Naive thymus-derived CD4-positive, alpha-beta T cell (primary cell): ENCODE measurements at regions not wholly inside any gene's neighbourhood (a gene's known extent, or its start where the extent isn't known, plus 50 kb on each side); places are given as distances from the start of the nearest gene placed in this dataset.

Source experiments
- ATAC-seq: fragments of 150-1000 bp; cut with Tn5 transposase; 2 replicates; pipeline ENCODE4 v1.10.0; 2021; ENCODE audit warnings: mild to moderate bottlenecking, moderate library complexity
- CTCF ChIA-PET: fragments of 350-600 bp; sonication (Branson Sonifier 250); formaldehyde crosslinking; loops from one replicate; lab custom pipeline; 2021; ENCODE audit warnings: antibody characterized with exemption; lab: Charles Lee
- POLR2A ChIA-PET: fragments of 350-600 bp; sonication (Branson Sonifier 250); formaldehyde crosslinking; loops from one replicate; lab custom pipeline; 2021; ENCODE audit warnings: antibody characterized with exemption, inconsistent platforms; lab: Charles Lee
- DNase-seq, 9 donors: peaks; one replicate each; pipeline versions ENCODE4 v3.0.0 to v3.0.0-alpha.2; 2020 to 2022; ENCODE audit warnings: mixed read lengths in 1 of 9
- H3K27ac ChIP-seq: one replicate; pipeline ENCODE4 v1.7.0; 2013; ENCODE audit warnings: mild to moderate bottlenecking, low read depth, low read length, moderate library complexity
- H3K27me3 ChIP-seq, 2 donors: one replicate each; pipeline ENCODE4 v1.7.0; 2013; ENCODE audit warnings: low read length in 2 of 2, mild to moderate bottlenecking in 2 of 2, moderate library complexity in 2 of 2; ENCODE audit not compliant: control insufficient read depth in 2 of 2, insufficient read depth in 2 of 2
- H3K36me3 ChIP-seq, 3 experiments: 1 replicate in 2 of 3; 2 replicates in 1 of 3; pipeline ENCODE4 v1.7.0; 2013; ENCODE audit warnings: low read length in 3 of 3, mild to moderate bottlenecking in 3 of 3, moderate library complexity in 1 of 3; ENCODE audit not compliant: insufficient read depth in 3 of 3, control insufficient read depth in 2 of 3
- H3K4me1 ChIP-seq, 2 donors: one replicate each; pipeline ENCODE4 v1.7.0; 2013; ENCODE audit warnings: low read length in 2 of 2, mild to moderate bottlenecking in 2 of 2, moderate library complexity in 1 of 2; ENCODE audit not compliant: control insufficient read depth in 2 of 2, insufficient read depth in 2 of 2
- H3K4me3 ChIP-seq: 2 replicates; pipeline ENCODE4 v1.7.0; 2013; ENCODE audit warnings: mild to moderate bottlenecking, low read length
- H3K9me3 ChIP-seq, 3 experiments: 1 replicate in 2 of 3; 2 replicates in 1 of 3; pipeline ENCODE4 v1.7.0; 2013; ENCODE audit warnings: low read length in 3 of 3; ENCODE audit not compliant: control insufficient read depth in 2 of 3
- H3K27ac Mint-ChIP-seq, 9 donors: one replicate each; pipeline ENCODE4 v1.8.0; 2020 to 2022; ENCODE audit warnings: mixed read lengths in 9 of 9, mild to moderate bottlenecking in 8 of 9, moderate library complexity in 5 of 9, inconsistent platforms in 2 of 9
- H3K27me3 Mint-ChIP-seq, 5 donors: one replicate each; pipeline ENCODE4 v1.8.0; 2021 to 2022; ENCODE audit warnings: mixed read lengths in 5 of 5, mild to moderate bottlenecking in 1 of 5
- H3K36me3 Mint-ChIP-seq, 5 donors: one replicate each; pipeline ENCODE4 v1.8.0; 2020 to 2022; ENCODE audit warnings: mixed read lengths in 5 of 5, mild to moderate bottlenecking in 3 of 5, inconsistent platforms in 1 of 5
- H3K4me1 Mint-ChIP-seq, 7 donors: one replicate each; pipeline ENCODE4 v1.8.0; 2020 to 2022; ENCODE audit warnings: mixed read lengths in 7 of 7, mild to moderate bottlenecking in 3 of 7, inconsistent platforms in 1 of 7
- H3K4me3 Mint-ChIP-seq, 10 donors: one replicate each; pipeline ENCODE4 v1.8.0; 2020 to 2022; ENCODE audit warnings: mild to moderate bottlenecking in 10 of 10, mixed read lengths in 10 of 10, moderate library complexity in 6 of 10, inconsistent platforms in 2 of 10
- H3K9me3 Mint-ChIP-seq, 11 donors: one replicate each; pipeline ENCODE4 v1.8.0; 2020 to 2022; ENCODE audit warnings: mixed read lengths in 11 of 11, mild to moderate bottlenecking in 4 of 11, inconsistent platforms in 1 of 11, moderate library complexity in 1 of 11
- intact Hi-C, 2 donors: fragments of 100-400 bp; cut with micrococcal nuclease; formaldehyde crosslinking; loops; one replicate each; pipeline ENCODE4 v1.15.1; 2023

DNA sequence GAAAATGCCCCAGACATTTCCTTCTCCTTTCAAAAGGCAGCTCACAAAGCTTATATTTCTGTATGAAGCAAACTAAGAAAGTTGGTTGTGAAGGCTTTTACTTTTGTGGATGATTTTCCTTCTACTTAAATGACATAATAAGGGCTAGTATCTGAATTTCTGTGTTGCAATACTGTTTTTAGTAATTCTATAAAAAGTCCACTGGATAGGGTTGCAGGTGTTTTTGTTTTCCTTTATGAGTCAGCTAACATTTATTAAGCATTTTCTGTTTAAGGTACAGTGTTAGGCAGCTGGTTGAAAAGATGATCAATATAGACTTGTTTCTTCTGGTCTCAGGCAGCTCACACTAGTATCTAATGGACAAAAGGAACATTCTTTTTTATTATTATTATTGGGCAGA lies 722.2 kb downstream of the RWDD3 start:
- peaks cover 0 to 3% (median 0%) of the 10 kb centered on the region in 5 donors for H3K27me3 Mint-ChIP-seq

DNA sequence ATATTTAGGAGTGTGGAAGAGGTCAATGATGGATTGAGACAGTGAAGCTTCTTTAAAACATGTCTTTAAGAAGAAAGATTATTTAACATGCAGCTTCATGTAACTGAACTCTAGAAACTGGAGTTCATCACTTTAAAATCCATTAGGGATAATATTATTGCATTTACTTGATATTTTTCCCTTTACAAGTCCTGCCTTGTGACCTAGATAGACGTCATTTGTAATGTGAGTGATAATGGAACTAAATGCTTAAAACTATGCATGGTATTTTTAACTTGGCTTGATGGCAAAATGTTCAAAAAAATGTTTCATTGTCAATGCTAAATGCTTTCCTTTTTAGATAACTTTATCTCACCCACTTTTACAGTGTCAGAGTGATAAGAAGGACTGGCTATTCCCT lies 723.7 kb downstream of the RWDD3 start:
- H3K36me3 Mint-ChIP-seq, result no peaks in the 10 kb centered on the region
- Histone ChIP-seq H3K36me3 (no peaks in the 10 kb centered on the region), H3K27ac (no peak overlapping the region), H3K27me3 (no peaks in the 10 kb centered on the region), H3K4me1 (no peaks in the 10 kb centered on the region), H3K9me3 (no peaks in the 10 kb centered on the region), H3K4me3 (no peak overlapping the region)
- CTCF ChIA-PET, result no interaction called here
- intact Hi-C loops, result no loop called here
- POLR2A ChIA-PET, result no interaction called here
- H3K27me3 Mint-ChIP-seq, result peaks cover 0 to 3% (median 0%) of the 10 kb centered on the region in 5 donors
- peaks cover 0 to 20% (median 7%) of the 10 kb centered on the region in 11 donors for H3K9me3 Mint-ChIP-seq
- no peak overlapping the region for H3K4me3 Mint-ChIP-seq
- no peak overlapping the region for H3K27ac Mint-ChIP-seq
- DNase-seq, result no peak
- no peak for ATAC-seq
- no peaks in the 10 kb centered on the region for H3K4me1 Mint-ChIP-seq

More for the DNA sequence above, 722.2 kb downstream of the RWDD3 start:
- Mint-ChIP-seq H3K27ac (no peak overlapping the region), H3K4me3 (no peak overlapping the region), H3K36me3 (no peaks in the 10 kb centered on the region), H3K9me3 (peaks cover 0 to 16% (median 7%) of the 10 kb centered on the region in 11 donors), H3K4me1 (peaks cover 0 to 5% (median 0%) of the 10 kb centered on the region in 7 donors)
- intact Hi-C loops, result no loop called here
- H3K36me3 ChIP-seq, result no peaks in the 10 kb centered on the region
- no peaks in the 10 kb centered on the region for H3K9me3 ChIP-seq
- DNase-seq, result no peak
- no peak for ATAC-seq
- no peaks in the 10 kb centered on the region for H3K4me1 ChIP-seq
- H3K27me3 ChIP-seq, result no peaks in the 10 kb centered on the region
- H3K27ac ChIP-seq, result no peak overlapping the region
- H3K4me3 ChIP-seq, result no peak overlapping the region
- CTCF ChIA-PET, result no interaction called here
- POLR2A ChIA-PET, result no interaction called here

- Mint-ChIP-seq H3K27me3 (no peaks in the 10 kb centered on the region), H3K4me3 (no peak overlapping the region), H3K4me1 (no peaks in the 10 kb centered on the region), H3K36me3 (no peaks in the 10 kb centered on the region), H3K9me3 (peaks cover 3 to 34% (median 12%) of the 10 kb centered on the region in 11 donors), H3K27ac (no peak overlapping the region)
- ChIA-PET POLR2A (no interaction called here), CTCF (no interaction called here)
- no peaks in the 10 kb centered on the region for H3K9me3 ChIP-seq
- DNase-seq (no peak), ATAC-seq (no peak)
- H3K4me3 ChIP-seq, result no peak overlapping the region
- intact Hi-C loops, result no loop called here
- no peaks in the 10 kb centered on the region for H3K27me3 ChIP-seq
- H3K4me1 ChIP-seq, result no peaks in the 10 kb centered on the region
- H3K27ac ChIP-seq, result no peak overlapping the region
- no peaks in the 10 kb centered on the region for H3K36me3 ChIP-seq
Observed at GRCh38 chr1:95966866-95967265, 732.9 kb downstream of the RWDD3 start.

DNA sequence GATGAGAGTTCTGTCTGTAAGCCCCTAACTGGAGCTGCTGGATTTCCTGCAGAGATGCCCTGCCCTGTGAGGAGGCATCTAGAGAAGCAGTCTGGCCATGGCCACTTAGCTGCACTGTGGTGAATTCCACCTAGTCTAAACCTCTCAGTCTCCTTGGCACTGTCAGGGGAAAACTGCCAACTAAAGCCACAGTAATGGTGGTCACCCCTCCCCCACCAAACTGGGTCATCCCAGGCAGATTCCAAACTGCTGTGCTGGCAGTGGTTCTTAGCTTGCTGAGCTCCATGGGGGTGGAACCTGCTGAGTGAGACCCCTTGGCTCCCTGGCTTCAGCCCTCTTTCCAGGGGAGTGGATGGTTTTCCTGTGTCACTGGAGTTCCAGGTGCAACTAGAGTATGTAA lies 740.6 kb downstream of the RWDD3 start:
- Histone ChIP-seq H3K4me3 (no peak overlapping the region), H3K9me3 (no peaks in the 10 kb centered on the region), H3K36me3 (no peaks in the 10 kb centered on the region), H3K27ac (no peak overlapping the region), H3K4me1 (no peaks in the 10 kb centered on the region), H3K27me3 (no peaks in the 10 kb centered on the region)
- intact Hi-C loops, result no loop called here
- H3K4me3 Mint-ChIP-seq, result no peak overlapping the region
- no peaks in the 10 kb centered on the region for H3K36me3 Mint-ChIP-seq
- H3K4me1 Mint-ChIP-seq, result no peaks in the 10 kb centered on the region
- POLR2A ChIA-PET, result no interaction called here
- no peak for ATAC-seq
- H3K27me3 Mint-ChIP-seq, result no peaks in the 10 kb centered on the region
- DNase-seq, result no peak
- H3K27ac Mint-ChIP-seq, result no peak overlapping the region
- peaks cover 2 to 37% (median 11%) of the 10 kb centered on the region in 11 donors for H3K9me3 Mint-ChIP-seq
- CTCF ChIA-PET, result no interaction called here

DNA sequence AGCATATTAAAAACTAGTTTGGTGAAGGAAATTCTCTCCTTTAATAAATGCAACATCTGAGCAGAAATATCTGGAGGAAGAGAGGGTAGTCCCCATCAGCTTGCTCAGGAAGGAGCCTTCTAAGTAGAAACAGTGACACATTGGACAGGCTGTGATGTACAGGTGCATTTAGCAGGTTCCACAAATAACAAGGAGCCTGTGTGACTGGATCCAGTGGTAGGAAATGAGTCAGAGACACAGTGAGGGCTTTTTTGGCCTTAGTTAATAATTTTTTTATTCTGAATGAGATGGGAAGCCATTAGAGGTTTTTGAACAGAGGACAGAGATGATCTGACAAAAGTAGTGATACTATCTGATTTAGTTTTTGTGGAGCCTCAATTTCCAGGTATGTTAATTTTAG lies 738.9 kb upstream of the PTBP2 start:
- Histone ChIP-seq H3K27me3 (no peaks in the 10 kb centered on the region), H3K27ac (no peak overlapping the region), H3K4me1 (no peaks in the 10 kb centered on the region), H3K9me3 (no peaks in the 10 kb centered on the region), H3K4me3 (no peak overlapping the region), H3K36me3 (no peaks in the 10 kb centered on the region)
- ATAC-seq (no peak), DNase-seq (no peak)
- ChIA-PET POLR2A (no interaction called here), CTCF (no interaction called here)
- intact Hi-C loops, result no loop called here
- Mint-ChIP-seq H3K36me3 (no peaks in the 10 kb centered on the region), H3K27ac (no peak overlapping the region), H3K4me1 (peaks cover 0 to 1% (median 0%) of the 10 kb centered on the region in 7 donors), H3K27me3 (no peaks in the 10 kb centered on the region), H3K9me3 (peaks cover 0 to 12% (median 2%) of the 10 kb centered on the region in 11 donors), H3K4me3 (no peak overlapping the region)

DNA sequence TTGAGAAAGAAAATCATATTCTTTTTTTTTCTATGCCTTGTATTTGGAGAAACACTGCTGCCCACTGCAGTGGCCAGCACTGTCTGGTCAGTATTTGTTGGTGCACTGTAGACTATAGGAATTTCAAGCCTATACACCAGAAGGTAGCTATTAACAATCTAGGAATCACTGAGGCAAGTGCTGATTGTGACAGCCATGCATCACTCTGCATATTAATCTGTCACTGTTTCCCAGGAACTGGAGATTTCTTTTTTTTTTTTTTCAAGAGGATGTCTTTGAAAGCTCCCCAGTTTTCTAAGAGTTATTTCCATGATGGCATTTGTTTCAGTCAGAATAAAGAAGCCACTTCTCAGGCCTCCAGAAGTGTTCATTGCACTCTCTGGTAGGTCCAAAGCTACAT lies 737.8 kb upstream of the PTBP2 start:
- ChIA-PET CTCF (no interaction called here), POLR2A (no interaction called here)
- H3K36me3 Mint-ChIP-seq, result no peaks in the 10 kb centered on the region
- no peak for ATAC-seq
- peaks cover 0 to 12% (median under 1%) of the 10 kb centered on the region in 11 donors for H3K9me3 Mint-ChIP-seq
- no peak overlapping the region for H3K27ac Mint-ChIP-seq
- Histone ChIP-seq H3K27me3 (no peaks in the 10 kb centered on the region), H3K27ac (no peak overlapping the region), H3K4me1 (no peaks in the 10 kb centered on the region), H3K36me3 (no peaks in the 10 kb centered on the region), H3K9me3 (no peaks in the 10 kb centered on the region), H3K4me3 (no peak overlapping the region)
- no peaks in the 10 kb centered on the region for H3K27me3 Mint-ChIP-seq
- DNase-seq, result no peak
- no peak overlapping the region for H3K4me3 Mint-ChIP-seq
- peaks cover 0 to 1% (median 0%) of the 10 kb centered on the region in 7 donors for H3K4me1 Mint-ChIP-seq
- intact Hi-C loops, result no loop called here

DNA sequence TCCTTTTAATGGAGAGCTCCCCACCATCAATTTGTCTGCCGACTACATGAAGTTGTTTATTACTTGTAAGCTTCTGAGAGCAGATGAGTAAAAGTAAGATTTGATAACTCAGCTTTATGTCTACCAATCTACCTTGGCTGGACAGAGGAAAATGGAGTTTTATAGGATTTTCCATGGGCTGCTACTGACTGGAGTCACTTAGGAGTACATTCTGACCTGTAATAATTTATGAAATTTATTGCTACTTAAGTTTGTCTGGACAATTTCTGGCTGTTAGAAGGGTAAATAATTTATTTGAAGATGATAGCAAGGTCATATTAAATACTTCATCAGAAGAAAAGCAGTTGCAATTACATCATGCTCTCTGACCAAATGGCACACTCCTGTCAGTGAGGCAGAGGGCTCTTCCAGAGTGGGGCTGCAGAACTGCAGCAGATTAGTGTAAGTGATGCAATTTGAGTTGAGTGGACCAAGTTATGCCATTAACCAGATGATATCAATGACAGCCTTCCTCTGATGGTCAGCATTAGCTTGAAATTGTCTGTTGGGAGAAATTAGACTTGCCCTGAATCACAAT lies 736.7 kb upstream of the PTBP2 start:
- H3K27ac Mint-ChIP-seq, result no peak overlapping the region
- H3K27me3 ChIP-seq, result no peaks in the 10 kb centered on the region
- no peak overlapping the region for H3K4me3 ChIP-seq
- no peaks in the 10 kb centered on the region for H3K27me3 Mint-ChIP-seq
- H3K27ac ChIP-seq, result no peak overlapping the region
- no peaks in the 10 kb centered on the region for H3K36me3 Mint-ChIP-seq
- CTCF ChIA-PET, result no interaction called here
- DNase-seq (no peak), ATAC-seq (no peak)
- H3K4me1 ChIP-seq, result no peaks in the 10 kb centered on the region
- H3K9me3 Mint-ChIP-seq, result peaks cover 0 to 12% (median 0%) of the 10 kb centered on the region in 11 donors
- H3K4me1 Mint-ChIP-seq, result no peaks in the 10 kb centered on the region
- intact Hi-C loops, result no loop called here
- H3K36me3 ChIP-seq, result no peaks in the 10 kb centered on the region
- POLR2A ChIA-PET, result no interaction called here
- no peaks in the 10 kb centered on the region for H3K9me3 ChIP-seq
- H3K4me3 Mint-ChIP-seq, result no peak overlapping the region
